ENCODE measurements at regions not wholly inside any gene's neighbourhood (a gene's known extent, or its start where the extent isn't known, plus 50 kb on each side); places are given as distances from the start of the nearest gene placed in this dataset.
A peak's percentile ranks its signal among the peaks of the same experiment; 100 is the strongest.

DNA sequence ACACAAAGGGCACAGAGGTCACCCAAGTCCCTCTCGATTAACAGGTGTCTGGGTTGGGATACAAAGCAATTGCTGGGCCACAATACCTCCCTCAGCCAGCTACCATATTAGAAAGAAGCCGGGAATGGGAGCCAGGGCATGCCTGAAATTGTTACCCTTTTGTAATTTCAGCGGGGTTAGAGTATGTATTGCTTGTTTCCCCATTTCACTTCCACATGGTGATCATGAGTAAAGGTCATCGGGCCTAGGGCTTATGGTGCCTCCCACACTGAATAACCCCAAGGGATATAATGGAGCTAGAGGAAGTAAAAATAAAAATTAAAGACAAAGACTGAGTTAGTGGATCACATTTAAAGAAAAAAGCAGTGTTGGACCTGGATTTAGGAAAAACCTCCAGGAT, 437.2 kb upstream of the KLHL29 start:
- H3K9me3 ChIP-seq (ENCODE audit: low read depth): no peaks in the 10 kb centered on the region
- no peak overlapping the region for H3K27ac Mint-ChIP-seq
- H3K4me3 ChIP-seq: no peak overlapping the region
- H3K4me3 Mint-ChIP-seq: no peak overlapping the region
- H3K27me3 ChIP-seq: no peaks in the 10 kb centered on the region
- no peak overlapping the region for H3K4me2 ChIP-seq
- peaks cover 3% of the 10 kb centered on the region for H3K27me3 Mint-ChIP-seq (ENCODE audit: insufficient read depth, low read depth)
- H4K20me1 ChIP-seq (ENCODE audit: low read depth): no peaks in the 10 kb centered on the region
- H3F3A ChIP-seq (ENCODE audit: low read depth): no peaks in the 10 kb centered on the region
- no peaks in the 10 kb centered on the region for H3K79me2 ChIP-seq (ENCODE audit: low read depth)
- no peak overlapping the region for H2AFZ ChIP-seq (replicated peaks)
- no peak overlapping the region for H3K27ac ChIP-seq
- no peak for DNase-seq (ENCODE audit: low spot score)
- H3K4me1 Mint-ChIP-seq: peaks cover 4% of the 10 kb centered on the region
- no peak for TF ChIP-seq EZH2 (IDR thresholded peaks at IDR 0.05)
- no peak for TF ChIP-seq EZH2phosphoT487 (IDR thresholded peaks at IDR 0.05)
- TF ChIP-seq, protein P1, sequence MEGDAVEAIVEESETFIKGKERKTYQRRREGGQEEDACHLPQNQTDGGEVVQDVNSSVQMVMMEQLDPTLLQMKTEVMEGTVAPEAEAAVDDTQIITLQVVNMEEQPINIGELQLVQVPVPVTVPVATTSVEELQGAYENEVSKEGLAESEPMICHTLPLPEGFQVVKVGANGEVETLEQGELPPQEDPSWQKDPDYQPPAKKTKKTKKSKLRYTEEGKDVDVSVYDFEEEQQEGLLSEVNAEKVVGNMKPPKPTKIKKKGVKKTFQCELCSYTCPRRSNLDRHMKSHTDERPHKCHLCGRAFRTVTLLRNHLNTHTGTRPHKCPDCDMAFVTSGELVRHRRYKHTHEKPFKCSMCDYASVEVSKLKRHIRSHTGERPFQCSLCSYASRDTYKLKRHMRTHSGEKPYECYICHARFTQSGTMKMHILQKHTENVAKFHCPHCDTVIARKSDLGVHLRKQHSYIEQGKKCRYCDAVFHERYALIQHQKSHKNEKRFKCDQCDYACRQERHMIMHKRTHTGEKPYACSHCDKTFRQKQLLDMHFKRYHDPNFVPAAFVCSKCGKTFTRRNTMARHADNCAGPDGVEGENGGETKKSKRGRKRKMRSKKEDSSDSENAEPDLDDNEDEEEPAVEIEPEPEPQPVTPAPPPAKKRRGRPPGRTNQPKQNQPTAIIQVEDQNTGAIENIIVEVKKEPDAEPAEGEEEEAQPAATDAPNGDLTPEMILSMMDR (IDR thresholded peaks at IDR 0.05): no peak
- no peaks in the 10 kb centered on the region for H3K36me3 Mint-ChIP-seq
- H3K9ac ChIP-seq: no peak overlapping the region
- no peaks in the 10 kb centered on the region for H3K36me3 ChIP-seq
- H3K4me1 ChIP-seq: peaks cover 5% of the 10 kb centered on the region
- H3K9me3 Mint-ChIP-seq: no peaks in the 10 kb centered on the region

- Histone ChIP-seq H3K36me3 (no peaks in the 10 kb centered on the region), H3F3A (ENCODE audit: low read depth) (no peaks in the 10 kb centered on the region), H2AFZ (replicated peaks) (peak overlapping the region; percentile 15), H3K4me3 (no peak overlapping the region), H3K4me1 (peaks cover 7% of the 10 kb centered on the region), H3K27me3 (no peaks in the 10 kb centered on the region), H3K27ac (no peak overlapping the region), H3K9ac (no peak overlapping the region), H4K20me1 (ENCODE audit: low read depth) (no peaks in the 10 kb centered on the region), H3K79me2 (ENCODE audit: low read depth) (no peaks in the 10 kb centered on the region), H3K9me3 (ENCODE audit: low read depth) (no peaks in the 10 kb centered on the region), H3K4me2 (no peak overlapping the region)
- H3K4me3 Mint-ChIP-seq: no peak overlapping the region
- peaks cover 9% of the 10 kb centered on the region for H3K4me1 Mint-ChIP-seq
- no peak overlapping the region for H3K27ac Mint-ChIP-seq
- peaks cover 5% of the 10 kb centered on the region for H3K27me3 Mint-ChIP-seq (ENCODE audit: insufficient read depth, low read depth)
- DNase-seq (ENCODE audit: low spot score): no peak
- TF ChIP-seq EZH2 (IDR thresholded peaks at IDR 0.05): no peak
- TF ChIP-seq, protein P1 (IDR thresholded peaks at IDR 0.05): no peak
- TF ChIP-seq EZH2phosphoT487 (IDR thresholded peaks at IDR 0.05): no peak
- no peaks in the 10 kb centered on the region for H3K9me3 Mint-ChIP-seq
- no peaks in the 10 kb centered on the region for H3K36me3 Mint-ChIP-seq
Observed at GRCh38 chr2:22950431-22950830, 434.5 kb upstream of the KLHL29 start.

DNA sequence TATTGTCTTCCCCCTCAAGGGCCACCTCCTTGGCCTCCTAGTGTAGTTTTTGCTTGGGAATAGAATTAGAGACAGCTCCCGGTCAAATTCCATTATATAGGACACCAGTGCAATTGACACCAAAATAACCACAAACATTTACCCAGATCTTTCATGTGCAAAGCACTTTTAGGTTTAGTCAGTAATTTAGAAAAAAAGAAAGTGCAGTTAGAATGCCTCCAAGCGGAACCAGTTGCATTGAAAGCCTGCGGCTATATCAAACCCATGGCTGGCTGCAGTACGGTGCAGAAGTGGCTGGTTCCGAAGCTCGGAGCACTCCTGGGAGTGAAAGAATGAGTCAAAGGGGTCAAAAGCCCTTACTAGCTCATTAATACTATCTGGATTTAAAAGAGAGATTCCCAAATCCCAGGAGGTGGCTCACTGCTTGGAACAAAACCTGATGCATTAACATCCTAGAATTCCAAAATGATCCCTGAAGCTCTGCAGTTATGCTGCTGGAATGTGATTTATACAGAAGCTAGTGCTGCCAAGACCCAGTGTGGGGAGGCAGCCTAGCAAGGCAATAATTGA, 432.2 kb upstream of the KLHL29 start:
- Mint-ChIP-seq H3K27ac (no peak overlapping the region), H3K4me3 (no peak overlapping the region), H3K4me1 (peaks cover 9% of the 10 kb centered on the region), H3K27me3 (ENCODE audit: insufficient read depth, low read depth) (peaks cover 7% of the 10 kb centered on the region), H3K36me3 (no peaks in the 10 kb centered on the region), H3K9me3 (no peaks in the 10 kb centered on the region)
- DNase-seq (ENCODE audit: low spot score): no peak
- no peak overlapping the region for H3K27ac ChIP-seq
- H3K9ac ChIP-seq: no peak overlapping the region
- no peak overlapping the region for H2AFZ ChIP-seq (replicated peaks)
- H3K4me3 ChIP-seq: no peak overlapping the region
- no peak overlapping the region for H3K4me2 ChIP-seq
- H3K9me3 ChIP-seq (ENCODE audit: low read depth): no peaks in the 10 kb centered on the region
- H3K79me2 ChIP-seq (ENCODE audit: low read depth): no peaks in the 10 kb centered on the region
- H3K36me3 ChIP-seq: no peaks in the 10 kb centered on the region
- no peak for TF ChIP-seq EZH2phosphoT487 (IDR thresholded peaks at IDR 0.05)
- TF ChIP-seq EZH2 (IDR thresholded peaks at IDR 0.05): no peak
- TF ChIP-seq, protein P1 (IDR thresholded peaks at IDR 0.05): no peak
- H4K20me1 ChIP-seq (ENCODE audit: low read depth): no peaks in the 10 kb centered on the region
- H3K4me1 ChIP-seq: peaks cover 7% of the 10 kb centered on the region
- H3K27me3 ChIP-seq: no peaks in the 10 kb centered on the region
- H3F3A ChIP-seq (ENCODE audit: low read depth): no peaks in the 10 kb centered on the region
